GM18868 (cell line): ENCODE measurements at regions not wholly inside any gene's neighbourhood (a gene's known extent, or its start where the extent isn't known, plus 50 kb on each side); places are given as distances from the start of the nearest gene placed in this dataset.

ENCODE experiments used
- ATAC-seq: cut with Tn5 transposase; IDR thresholded peaks from one replicate; pipeline ENCODE4 v1.9.1; 2021; ENCODE audit warnings: mild to moderate bottlenecking, moderate library complexity; ENCODE audit not compliant: unreplicated experiment

- no peak for ATAC-seq
Measured at GRCh38 chr6:106918115-106918514, 56.4 kb downstream of the CD24 start.

GRCh38 chr6:106916891-106917290, 57.6 kb downstream of the CD24 start:
- no peak for ATAC-seq

GRCh38 chr6:106913676-106914280, 60.8 kb downstream of the CD24 start:
- peak; percentile 94 for ATAC-seq

- no peak for ATAC-seq
Measured at GRCh38 chr6:106913111-106913510, 61.4 kb downstream of the CD24 start.

GRCh38 chr6:106912091-106912490, 62.4 kb downstream of the CD24 start:
- ATAC-seq = no peak

- ATAC-seq = no peak
Measured at GRCh38 chr6:106910999-106911949, 63.3 kb downstream of the CD24 start.

- no peak for ATAC-seq
Measured at GRCh38 chr6:106908386-106908840, 66.1 kb downstream of the CD24 start.

- no peak for ATAC-seq
Measured at GRCh38 chr6:106907754-106908153, 66.8 kb downstream of the CD24 start.

- ATAC-seq = no peak
Measured at GRCh38 chr6:106906232-106906631, 68.3 kb downstream of the CD24 start.

GRCh38 chr6:106903299-106903698, 71.2 kb downstream of the CD24 start:
- no peak for ATAC-seq

GRCh38 chr6:106901062-106901461, 73.5 kb downstream of the CD24 start:
- ATAC-seq = no peak

- no peak for ATAC-seq
Measured at GRCh38 chr6:106899697-106900096, 74.8 kb downstream of the CD24 start.

GRCh38 chr6:106897580-106897979, 76.9 kb downstream of the CD24 start:
- ATAC-seq = no peak

GRCh38 chr6:106895703-106896040, 78.9 kb downstream of the CD24 start:
- no peak for ATAC-seq

GRCh38 chr6:106894978-106895702, 79.4 kb downstream of the CD24 start:
- no peak for ATAC-seq

- no peak for ATAC-seq
Measured at GRCh38 chr6:106892186-106892585, 82.3 kb downstream of the CD24 start.

GRCh38 chr6:106890447-106890846, 84.1 kb downstream of the CD24 start:
- ATAC-seq = no peak

- ATAC-seq = no peak
Measured at GRCh38 chr6:106889692-106890091, 84.8 kb downstream of the CD24 start.

GRCh38 chr6:106886922-106887797, 87.4 kb downstream of the CD24 start:
- no peak for ATAC-seq

GRCh38 chr6:106886081-106886843, 88.3 kb downstream of the CD24 start:
- no peak for ATAC-seq
